Small intestine (tissue), 7 donors: ENCODE measurements at regions not wholly inside any gene's neighbourhood (a gene's known extent, or its start where the extent isn't known, plus 50 kb on each side); places are given as distances from the start of the nearest gene placed in this dataset.

ENCODE experiments used
- DNase-seq, 2 donors: peaks; one replicate each; pipeline versions ENCODE4 v3.0.0 to v3.0.0-alpha.2; 2013
- FAIRE-seq: peaks from 2 replicates; lab custom pipeline; 2012; peaks lifted over from hg19 to GRCh38; lab: Jason Lieb, UNC
- H3K27ac ChIP-seq, 3 donors: one replicate each; pipeline ENCODE4 v1.5.1; 2013; ENCODE audit warnings: low read length in 2 of 3, mild to moderate bottlenecking in 2 of 3, control low read depth in 1 of 3, inconsistent platforms in 1 of 3, low read depth in 1 of 3, moderate library complexity in 1 of 3
- H3K27me3 ChIP-seq, 3 donors: one replicate each; pipeline ENCODE4 v1.6.1; 2013; ENCODE audit warnings: low read length in 3 of 3, inconsistent platforms in 1 of 3; ENCODE audit not compliant: control insufficient read depth in 3 of 3, insufficient read depth in 3 of 3
- H3K36me3 ChIP-seq, 3 donors: one replicate each; pipeline ENCODE4 v1.6.1; 2013; ENCODE audit warnings: low read length in 3 of 3, inconsistent platforms in 1 of 3, low read depth in 1 of 3, mild to moderate bottlenecking in 1 of 3, moderate library complexity in 1 of 3; ENCODE audit not compliant: control insufficient read depth in 3 of 3, insufficient read depth in 2 of 3
- H3K4me1 ChIP-seq, 3 donors: one replicate each; pipeline ENCODE4 v1.6.1; 2013; ENCODE audit warnings: low read length in 2 of 3, inconsistent platforms in 1 of 3, low read depth in 1 of 3, mild to moderate bottlenecking in 1 of 3, moderate library complexity in 1 of 3; ENCODE audit not compliant: control insufficient read depth in 3 of 3, insufficient read depth in 2 of 3
- H3K4me3 ChIP-seq, 3 donors: one replicate each; pipeline ENCODE4 v1.5.1; 2013; ENCODE audit warnings: low read length in 3 of 3, control low read depth in 1 of 3, inconsistent platforms in 1 of 3, low read depth in 1 of 3, mild to moderate bottlenecking in 1 of 3, moderate library complexity in 1 of 3
- H3K9me3 ChIP-seq, 2 donors: one replicate each; pipeline ENCODE4 v1.6.1; 2013; ENCODE audit warnings: low read depth in 1 of 2, low read length in 1 of 2; ENCODE audit not compliant: control insufficient read depth in 2 of 2, insufficient read depth in 1 of 2
- WGBS, 3 donors: extraction: QIAGEN DNeasy Blood & Tissue Kit; methylation state at CpG; one replicate each; pipeline ENCODE4 v1.1.7; 2013; 5-methylcytosine and 5-hydroxymethylcytosine counted together
- donor health status: healthy with polysubstance abuse.
- donor health status: control.
- donor health status: control.
- donor health status: Bipolar disorder and iron deficiency.
- donor health status: healthy.

DNA sequence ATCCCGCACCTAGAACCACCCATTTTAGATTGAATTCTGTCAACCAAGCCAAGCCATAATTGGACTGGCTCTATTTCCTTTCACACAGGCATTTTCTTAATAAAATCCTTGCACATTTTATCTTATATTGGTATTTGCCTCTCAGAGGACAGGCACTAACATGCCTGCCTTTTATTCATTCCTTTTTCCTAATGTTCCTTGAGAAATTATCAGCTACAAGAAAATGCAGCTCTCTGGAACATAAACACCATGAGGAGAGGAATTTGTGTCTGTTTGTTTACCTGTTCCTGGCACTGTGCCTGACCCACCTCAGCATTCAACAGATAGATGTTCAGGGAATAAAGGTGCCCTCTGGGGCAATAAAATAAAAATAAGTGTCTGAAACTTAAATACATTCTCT is 116.2 kb downstream of the PDHA2 start:
- no peaks in the 10 kb centered on the region for H3K27me3 ChIP-seq
- H3K4me1 ChIP-seq: no peaks in the 10 kb centered on the region
- no peak overlapping the region for H3K4me3 ChIP-seq
- H3K9me3 ChIP-seq: peaks cover 0 to 3% of the 10 kb centered on the region in 2 donors
- DNase-seq (no peak), FAIRE-seq (no peak)
- no peaks in the 10 kb centered on the region for H3K36me3 ChIP-seq
- no peak overlapping the region for H3K27ac ChIP-seq
- WGBS, 3 donors: 78 to 94% (median 88%) methylated on average over 1 of the region's 1 CpG

DNA sequence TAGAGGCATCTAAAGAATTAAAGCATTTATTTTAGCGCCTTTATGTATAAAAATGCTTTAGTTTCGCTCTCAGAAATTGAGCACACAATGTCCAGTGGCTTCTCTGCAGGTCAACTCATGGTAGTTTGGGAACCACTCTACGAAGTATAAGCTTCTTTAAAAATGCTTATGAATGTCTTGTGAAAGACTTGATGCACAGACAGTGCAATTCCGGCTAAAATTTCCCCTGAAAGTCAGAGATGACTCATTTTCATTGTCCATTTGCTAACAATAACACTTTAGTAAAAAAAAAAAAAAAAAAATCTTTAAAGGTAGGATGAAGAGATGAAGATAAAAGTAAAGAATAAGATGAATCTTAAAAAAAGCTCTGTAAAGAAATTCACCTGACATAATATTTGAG is 117.2 kb downstream of the PDHA2 start:
- no peak for FAIRE-seq
- H3K27me3 ChIP-seq: no peaks in the 10 kb centered on the region
- H3K4me1 ChIP-seq: no peaks in the 10 kb centered on the region
- H3K36me3 ChIP-seq: no peaks in the 10 kb centered on the region
- 62 to 82% (median 71%) methylated on average over 4 of the region's 4 CpGs for WGBS, 3 donors
- DNase-seq: no peak
- no peak overlapping the region for H3K4me3 ChIP-seq
- no peak overlapping the region for H3K27ac ChIP-seq
- peaks cover 0 to 2% of the 10 kb centered on the region in 2 donors for H3K9me3 ChIP-seq

DNA sequence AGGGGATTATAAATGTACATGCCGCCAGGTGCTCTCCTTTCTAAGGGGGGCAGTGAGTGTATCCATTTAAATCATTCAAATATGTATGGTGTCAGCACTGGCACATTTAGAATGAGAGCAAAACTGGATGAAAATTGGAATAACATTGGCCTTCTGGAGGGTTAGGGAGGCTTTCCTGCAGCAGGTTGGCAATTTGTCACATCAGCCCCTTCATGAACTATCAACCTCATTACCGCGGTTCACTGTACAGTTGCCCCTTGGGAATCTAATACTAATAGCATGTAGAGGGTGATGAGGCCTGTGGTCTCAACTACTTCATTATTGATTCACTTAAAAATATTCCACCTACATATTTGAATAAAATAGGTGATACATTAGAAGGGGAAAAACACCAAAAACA is 117.9 kb downstream of the PDHA2 start:
- H3K27ac ChIP-seq: no peak overlapping the region
- H3K27me3 ChIP-seq: no peaks in the 10 kb centered on the region
- no peak for FAIRE-seq
- H3K4me3 ChIP-seq: no peak overlapping the region
- H3K4me1 ChIP-seq: no peaks in the 10 kb centered on the region
- H3K36me3 ChIP-seq: no peaks in the 10 kb centered on the region
- no peaks in the 10 kb centered on the region for H3K9me3 ChIP-seq
- no peak for DNase-seq
- WGBS, 3 donors: 88 to 94% (median 91%) methylated on average over 3 of the region's 3 CpGs

DNA sequence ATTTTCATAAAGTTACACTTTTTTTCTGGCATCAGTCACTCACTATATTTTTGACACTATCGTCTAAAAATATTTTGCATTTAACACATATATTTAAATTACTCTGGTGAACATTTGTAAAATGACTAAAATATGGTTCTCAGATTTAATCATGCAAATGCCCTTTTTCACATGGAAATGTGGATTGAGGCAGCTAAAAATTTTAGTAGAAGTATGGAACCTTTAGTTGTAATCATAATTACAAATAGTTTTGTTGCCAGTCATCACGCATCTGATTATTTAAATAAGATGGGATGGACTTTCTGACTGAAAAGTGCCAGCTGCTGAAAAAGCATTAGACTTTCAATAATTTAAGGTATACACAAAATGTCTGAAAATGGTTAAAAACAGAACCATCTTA is 119.3 kb downstream of the PDHA2 start:
- DNase-seq (no peak), FAIRE-seq (no peak)
- 88 to 93% (median 89%) methylated on average over 2 of the region's 2 CpGs for WGBS, 3 donors

DNA sequence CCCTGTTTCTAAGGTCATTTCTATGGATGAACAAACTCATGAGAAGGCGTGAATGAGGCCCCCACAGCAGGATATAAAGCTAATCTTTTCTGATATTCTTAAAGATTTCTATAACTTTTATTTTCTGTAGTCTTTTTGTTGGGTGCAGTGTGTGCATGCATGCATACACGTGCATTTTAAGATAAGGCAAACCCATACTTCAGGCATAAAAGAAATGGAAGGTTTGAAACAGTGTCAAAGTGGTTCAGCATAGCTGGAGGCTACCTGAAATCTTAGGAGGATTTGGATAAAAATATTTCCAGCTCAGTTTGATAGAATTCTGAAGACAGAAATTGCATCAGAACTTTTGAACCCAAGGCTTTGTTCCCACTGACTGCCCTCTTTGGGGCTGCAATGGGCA is 119.7 kb downstream of the PDHA2 start:
- no peaks in the 10 kb centered on the region for H3K27me3 ChIP-seq
- H3K4me1 ChIP-seq: no peaks in the 10 kb centered on the region
- no peak overlapping the region for H3K27ac ChIP-seq
- H3K36me3 ChIP-seq: no peaks in the 10 kb centered on the region
- WGBS, 3 donors: 73 to 81% (median 75%) methylated on average over 2 of the region's 2 CpGs
- DNase-seq (no peak), FAIRE-seq (no peak)
- no peaks in the 10 kb centered on the region for H3K9me3 ChIP-seq
- H3K4me3 ChIP-seq: no peak overlapping the region

More for the DNA sequence above, 119.3 kb downstream of the PDHA2 start:
- H3K9me3 ChIP-seq: no peaks in the 10 kb centered on the region
- H3K4me1 ChIP-seq: no peaks in the 10 kb centered on the region
- no peak overlapping the region for H3K4me3 ChIP-seq
- no peaks in the 10 kb centered on the region for H3K27me3 ChIP-seq
- H3K36me3 ChIP-seq: no peaks in the 10 kb centered on the region
- H3K27ac ChIP-seq: no peak overlapping the region

DNA sequence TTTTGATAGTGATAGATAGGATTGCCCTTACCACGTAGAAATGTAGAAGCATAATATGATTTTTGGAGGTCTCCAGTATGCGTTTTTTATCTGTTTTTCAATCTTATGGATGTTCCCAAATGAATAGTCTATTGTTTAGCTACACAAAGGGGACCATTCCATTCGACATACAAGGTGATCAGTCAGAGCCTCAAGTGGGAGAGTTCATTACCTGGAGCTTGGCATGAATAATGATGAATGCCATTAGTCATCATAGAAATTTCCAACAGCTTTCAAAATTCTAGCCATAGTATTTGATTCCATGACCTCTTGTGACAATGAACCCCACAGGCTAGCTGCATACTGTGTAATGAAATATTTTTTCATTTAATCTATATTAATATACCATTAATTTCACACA is 123.6 kb downstream of the PDHA2 start:
- no peaks in the 10 kb centered on the region for H3K36me3 ChIP-seq
- whole genome bisulfite sequencing, 3 donors: 34 to 58% (median 40%) methylated on average over 3 of the region's 3 CpGs
- H3K9me3 ChIP-seq: peaks cover 0 to 2% of the 10 kb centered on the region in 2 donors
- DNase-seq: no peak
- no peaks in the 10 kb centered on the region for H3K27me3 ChIP-seq
- no peaks in the 10 kb centered on the region for H3K4me1 ChIP-seq
- H3K27ac ChIP-seq: no peak overlapping the region
- no peak overlapping the region for H3K4me3 ChIP-seq
- no peak for FAIRE-seq

DNA sequence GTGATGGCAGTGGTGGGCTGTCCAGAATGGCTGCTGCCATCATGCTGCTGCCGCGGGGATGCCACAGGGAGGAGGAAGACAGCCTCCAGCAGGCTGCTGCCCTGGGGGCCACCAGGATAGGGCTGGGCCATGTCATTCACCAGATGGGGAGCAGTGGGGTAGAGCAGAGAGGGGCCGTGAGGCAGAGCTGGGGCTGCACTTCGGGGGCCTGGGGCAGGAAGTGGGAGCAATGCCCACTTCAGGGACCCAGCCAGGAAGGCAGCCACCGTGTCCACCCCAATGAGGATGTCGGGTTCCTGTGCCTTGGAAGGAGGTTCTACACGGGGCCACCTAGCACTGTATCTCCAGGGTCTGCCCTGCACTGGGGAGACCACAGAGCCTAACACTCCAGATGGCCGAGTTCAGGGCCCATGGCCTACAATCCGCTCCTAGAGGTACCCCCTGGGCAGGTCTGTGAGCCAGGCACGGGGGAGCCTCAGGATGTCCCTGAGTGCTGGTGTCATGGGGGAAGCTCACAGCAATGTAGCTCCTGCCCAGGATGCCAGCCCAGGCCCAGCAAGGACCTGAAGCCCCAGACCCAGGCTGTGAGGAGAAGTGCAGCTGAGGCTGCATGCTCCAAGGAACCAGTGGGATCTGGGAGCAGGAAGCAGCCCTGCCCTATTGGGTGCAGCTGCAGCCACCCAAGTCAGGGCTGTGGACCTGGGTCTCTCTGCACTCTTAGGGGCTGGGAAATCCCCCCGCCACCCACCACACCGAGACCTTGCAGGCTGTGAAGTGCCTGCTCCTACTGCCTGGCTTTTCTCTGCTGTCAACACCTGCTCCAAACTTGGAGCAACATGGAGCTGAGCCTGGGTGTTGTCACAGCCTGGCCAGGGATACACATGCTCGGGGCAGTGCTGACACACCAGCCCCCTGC is 140.3 kb downstream of the PDHA2 start:
- H3K36me3 ChIP-seq: no peaks in the 10 kb centered on the region
- FAIRE-seq (no peak), DNase-seq (no peak)
- H3K4me3 ChIP-seq: no peak overlapping the region
- 82 to 92% (median 87%) methylated on average over 11 to 13 of the region's 13 CpGs for WGBS, 3 donors
- no peaks in the 10 kb centered on the region for H3K4me1 ChIP-seq
- H3K9me3 ChIP-seq: peaks cover 0 to 37% of the 10 kb centered on the region in 2 donors
- no peaks in the 10 kb centered on the region for H3K27me3 ChIP-seq
- H3K27ac ChIP-seq: no peak overlapping the region

DNA sequence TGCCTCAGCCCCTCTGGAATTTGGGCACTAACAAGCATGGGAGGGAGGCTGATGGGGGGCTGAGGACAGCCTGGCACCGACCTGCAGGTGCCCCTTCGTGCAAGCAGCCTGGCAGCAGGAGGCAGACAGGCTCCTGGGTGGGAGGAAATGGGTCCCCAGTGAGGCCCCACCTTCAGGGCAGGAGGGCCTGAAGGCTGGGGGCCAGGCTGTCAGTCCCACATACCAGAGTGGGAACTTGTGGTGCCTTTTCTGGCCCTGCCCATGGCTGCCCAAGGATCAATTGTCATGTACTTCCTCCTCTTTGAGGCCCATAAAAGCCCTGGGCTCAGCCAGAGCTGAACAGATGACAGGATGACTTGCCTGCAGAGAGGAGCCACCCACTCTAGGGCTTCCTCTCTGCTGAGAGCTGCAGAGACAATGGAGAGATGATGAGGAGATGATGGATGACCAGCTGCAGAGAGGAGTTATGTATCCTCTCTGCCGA is 141.0 kb downstream of the PDHA2 start:
- FAIRE-seq: no peak
- H3K36me3 ChIP-seq: no peaks in the 10 kb centered on the region
- WGBS, 3 donors: 65 to 90% (median 86%) methylated on average over 3 of the region's 3 CpGs

More for the DNA sequence above, 141.0 kb downstream of the PDHA2 start:
- Histone ChIP-seq H3K4me3 (no peak overlapping the region), H3K27ac (no peak overlapping the region), H3K9me3 (peaks cover 0 to 37% of the 10 kb centered on the region in 2 donors), H3K27me3 (no peaks in the 10 kb centered on the region), H3K4me1 (no peaks in the 10 kb centered on the region)
- no peak for DNase-seq
